Left lobe of liver (tissue), 2 donors: ENCODE measurements at regions not wholly inside any gene's neighbourhood (a gene's known extent, or its start where the extent isn't known, plus 50 kb on each side); places are given as distances from the start of the nearest gene placed in this dataset.
A peak's percentile ranks its signal among the peaks of the same experiment; 100 is the strongest.
"Not testable (repeated sequence)": the region's sequence is repeated elsewhere in the genome, so short reads cannot be mapped to it uniquely, and the experiment has no call there.

ENCODE experiments used
- ATAC-seq: fragments of 200-7000 bp; cut with Tn5 transposase; one replicate; pipeline ENCODE4 v1.9.1; 2020; ENCODE audit warnings: mild to moderate bottlenecking, moderate library complexity
- DNase-seq: peaks from one replicate; pipeline ENCODE4 v3.0.0-alpha.2; 2020; ENCODE audit warnings: low spot score
- donor health status: DM: no; HTN: no; CAD: no; lungs with moderate emphysema.
- donor health status: DM: no; HTN: yes; CAD: no.

DNA sequence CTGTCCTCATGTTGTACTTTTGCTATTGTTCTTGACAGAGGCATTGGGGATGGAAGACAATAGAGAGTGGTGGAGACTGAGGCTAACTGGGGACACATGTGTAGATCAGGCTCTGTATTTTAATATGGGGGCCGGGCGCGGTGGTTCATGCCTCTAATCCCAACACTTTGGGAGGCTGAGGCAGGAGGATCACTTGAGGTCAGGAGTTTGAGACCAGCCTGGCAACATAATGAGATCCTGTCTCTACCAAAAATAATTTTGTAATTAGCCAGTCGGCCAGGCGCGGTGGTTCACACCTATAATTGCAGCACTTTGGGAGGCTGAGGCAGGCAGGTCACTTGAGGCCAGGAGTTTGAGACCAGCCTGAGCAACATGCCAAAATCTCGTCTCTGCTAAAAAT is 72.5 kb upstream of the FOXK1 start:
- not testable (repeated sequence) for DNase-seq, ATAC-seq

DNA sequence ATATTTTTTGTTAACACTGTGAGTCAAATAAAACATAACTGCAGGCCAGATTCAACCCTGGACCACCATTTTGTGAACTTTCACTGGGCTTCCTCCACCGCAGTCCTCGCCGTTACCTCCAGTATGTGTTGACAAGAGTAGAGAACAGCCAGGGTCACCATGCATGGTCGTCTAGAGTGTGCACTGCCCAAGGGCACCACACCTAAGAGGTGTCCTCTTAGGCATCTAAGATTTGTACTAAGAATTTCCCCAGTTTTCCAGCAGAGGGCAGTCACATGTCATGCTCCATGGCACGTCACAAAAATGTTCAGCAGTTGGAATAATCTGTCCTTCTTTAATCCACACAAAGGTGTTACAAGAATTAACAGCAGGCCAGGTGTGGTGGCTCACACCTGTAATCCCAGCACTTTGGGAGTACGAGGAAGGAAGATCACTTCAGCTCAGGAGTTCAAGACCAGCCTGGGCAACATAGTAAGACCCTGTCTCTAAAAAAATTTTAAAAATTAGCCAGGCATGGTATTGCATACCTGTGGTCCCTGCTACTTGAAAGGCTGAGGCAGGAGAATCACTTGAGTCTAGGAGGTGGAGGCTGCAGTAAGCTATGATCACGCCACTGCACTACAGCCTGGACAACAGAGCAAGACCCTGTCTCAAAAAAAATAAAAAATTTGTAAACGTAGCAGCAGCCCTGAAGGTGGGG is 71.2 kb upstream of the FOXK1 start:
- peak; percentile 96 for ATAC-seq
- peak; percentile 55 for DNase-seq

DNA sequence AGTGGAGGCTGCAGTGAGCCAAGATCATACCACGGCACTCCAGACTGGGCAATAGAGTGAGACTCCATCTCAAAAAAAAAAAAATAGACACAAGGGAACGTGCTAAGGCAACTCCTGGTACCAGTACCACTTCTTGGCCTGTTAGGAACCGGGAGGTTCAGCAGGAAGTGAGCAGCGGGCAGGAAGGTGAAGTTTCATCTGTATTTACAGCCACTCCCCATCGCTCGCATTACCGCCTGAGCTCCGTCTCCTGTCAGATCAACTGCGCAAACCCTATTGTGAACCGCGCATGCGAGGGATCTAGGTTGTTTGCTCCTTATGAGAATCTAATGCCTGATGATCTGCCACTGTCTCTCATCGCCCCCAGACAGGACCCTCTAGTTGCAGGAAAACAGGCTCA is 69.9 kb upstream of the FOXK1 start:
- ATAC-seq: no peak
- no peak for DNase-seq

DNA sequence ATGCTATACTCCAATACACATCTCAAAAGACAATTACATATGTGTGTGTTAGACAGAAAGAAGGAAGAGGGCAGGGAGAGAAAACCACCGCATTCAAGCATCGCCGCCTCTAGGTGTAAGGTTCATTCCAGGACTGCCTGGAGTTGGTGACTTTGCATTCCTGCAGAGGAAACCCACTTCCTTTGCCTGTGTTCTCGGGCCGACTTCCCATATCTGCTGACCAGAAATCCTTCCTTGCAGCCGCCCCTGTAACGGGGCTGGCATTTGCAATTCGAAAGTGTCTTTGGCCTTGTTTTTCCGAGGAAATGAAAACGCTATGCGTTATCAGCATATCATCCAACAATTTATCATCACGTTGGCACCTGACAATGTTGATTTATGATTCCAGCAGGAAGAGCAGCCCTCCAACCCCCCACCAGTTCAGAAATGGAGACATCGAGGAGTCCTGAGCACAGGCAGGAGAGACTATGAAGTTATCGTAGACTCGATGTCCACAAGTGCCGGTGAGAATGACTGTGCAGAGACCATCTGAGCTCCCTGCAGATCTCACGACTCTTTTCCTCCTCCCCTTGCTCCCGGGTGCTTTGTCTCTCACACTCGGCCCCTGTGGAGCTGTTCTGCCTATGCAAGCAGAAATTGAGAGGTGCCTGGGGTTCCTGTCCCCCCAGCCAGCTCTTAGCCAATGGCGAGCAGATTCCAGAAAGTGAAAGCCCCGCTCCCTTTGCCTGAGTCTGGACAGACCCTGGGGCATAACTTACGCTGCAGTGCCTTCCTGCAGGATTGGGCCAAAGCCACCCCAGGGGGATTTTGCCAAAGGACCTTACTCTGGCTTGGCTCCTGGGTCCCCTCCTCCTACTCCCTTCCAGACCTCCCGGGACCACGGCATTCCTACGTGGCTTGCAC is 68.9 kb upstream of the FOXK1 start:
- DNase-seq (peak; percentile 46), ATAC-seq (peak; percentile 62)

DNA sequence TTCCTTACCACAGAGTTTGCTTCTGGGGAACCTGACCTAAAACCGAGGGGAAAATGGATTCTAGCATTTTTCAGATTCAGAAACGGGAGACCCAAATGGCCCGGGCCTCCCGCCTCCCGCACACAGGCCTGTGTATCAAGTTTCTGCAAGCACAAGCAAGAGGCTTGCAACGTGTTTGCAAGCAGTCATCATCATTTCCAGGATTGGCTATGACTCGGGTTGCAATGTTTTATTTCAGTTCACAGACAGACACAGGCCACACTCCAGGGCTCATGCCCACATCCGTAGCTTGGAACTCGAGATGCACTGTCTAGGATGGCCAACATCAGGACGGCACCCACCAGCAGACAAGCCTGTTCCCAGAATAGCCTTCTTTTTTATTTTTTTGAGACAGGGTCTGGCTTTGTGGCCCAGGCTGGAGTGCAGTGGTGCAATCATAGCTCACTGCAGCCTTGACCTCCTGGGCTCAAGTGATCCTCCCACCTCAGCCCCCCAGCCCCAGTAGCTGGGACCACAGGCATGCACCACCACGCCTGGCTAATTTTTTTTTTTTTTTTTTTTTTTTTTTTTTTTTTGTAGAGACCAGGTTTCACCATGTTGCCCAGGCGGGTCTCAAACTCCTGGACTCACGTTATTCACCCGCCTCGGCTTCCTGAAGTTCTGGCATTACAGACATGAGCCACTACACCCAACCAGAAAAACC is 68.1 kb upstream of the FOXK1 start:
- DNase-seq (no peak), ATAC-seq (no peak)

DNA sequence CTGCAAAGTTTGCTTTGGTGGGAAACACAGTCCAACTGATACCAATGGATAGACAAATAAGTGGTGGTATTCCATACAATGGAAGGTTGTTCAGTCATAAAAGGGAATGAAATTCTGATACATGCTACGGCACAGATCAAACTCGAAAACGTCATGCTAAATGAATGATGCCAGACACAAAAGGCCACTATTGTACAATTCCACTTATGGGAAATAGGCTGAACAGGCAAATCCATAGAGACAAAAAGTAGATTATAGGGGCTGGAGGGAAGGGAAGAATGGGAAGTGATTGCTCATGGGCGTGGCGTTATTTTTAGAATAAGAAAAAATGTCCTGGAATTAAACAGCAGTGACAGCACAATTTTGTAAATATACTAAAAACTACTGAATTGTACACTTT is 66.0 kb upstream of the FOXK1 start:
- DNase-seq (no peak), ATAC-seq (no peak)

DNA sequence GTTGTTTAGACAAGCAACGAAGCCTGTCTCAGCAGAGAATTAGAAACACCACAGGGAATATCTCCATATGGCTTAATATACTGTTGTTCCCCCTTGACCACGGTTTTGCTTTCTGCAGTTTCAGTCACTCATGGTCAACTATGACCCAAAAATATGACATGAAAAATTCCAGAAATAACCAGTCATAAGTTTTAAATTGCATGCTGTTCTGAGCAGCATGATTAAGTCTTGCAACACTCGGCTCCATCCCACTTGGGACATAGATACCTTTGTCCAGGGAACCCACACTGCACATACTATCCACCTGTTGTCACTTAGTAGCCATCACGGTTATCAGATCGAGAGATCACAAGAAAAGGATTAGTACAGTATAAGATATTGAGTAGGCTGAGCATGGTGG is 60.7 kb upstream of the FOXK1 start:
- no peak for ATAC-seq

DNA sequence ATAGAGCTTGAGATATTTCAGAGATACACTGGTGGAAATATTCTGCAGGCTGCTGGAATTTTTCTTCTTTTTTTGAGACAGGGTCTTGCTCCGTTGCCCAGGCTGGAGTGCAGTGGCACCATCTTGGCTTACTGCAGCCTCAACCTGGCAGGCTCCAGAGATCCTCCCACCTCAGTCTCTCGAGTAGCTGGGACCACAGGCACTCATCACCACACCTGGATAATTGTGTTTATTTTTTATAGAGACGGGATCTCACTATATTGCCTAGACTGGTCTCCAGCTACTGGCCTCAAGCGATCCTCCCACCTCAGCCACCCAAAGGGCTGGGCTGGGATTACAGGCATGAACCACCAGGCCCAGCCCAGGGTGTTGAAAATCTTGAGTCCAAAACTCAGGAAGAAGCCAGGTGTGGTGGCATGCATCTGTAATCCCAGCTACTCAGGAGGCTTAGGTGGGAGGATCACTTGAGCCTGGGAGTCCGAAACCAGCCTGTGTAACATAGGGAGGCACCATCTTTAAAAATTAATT is 55.7 kb upstream of the FOXK1 start:
- DNase-seq (no peak), ATAC-seq (no peak)

More for the DNA sequence above, 60.7 kb upstream of the FOXK1 start:
- DNase-seq: no peak

DNA sequence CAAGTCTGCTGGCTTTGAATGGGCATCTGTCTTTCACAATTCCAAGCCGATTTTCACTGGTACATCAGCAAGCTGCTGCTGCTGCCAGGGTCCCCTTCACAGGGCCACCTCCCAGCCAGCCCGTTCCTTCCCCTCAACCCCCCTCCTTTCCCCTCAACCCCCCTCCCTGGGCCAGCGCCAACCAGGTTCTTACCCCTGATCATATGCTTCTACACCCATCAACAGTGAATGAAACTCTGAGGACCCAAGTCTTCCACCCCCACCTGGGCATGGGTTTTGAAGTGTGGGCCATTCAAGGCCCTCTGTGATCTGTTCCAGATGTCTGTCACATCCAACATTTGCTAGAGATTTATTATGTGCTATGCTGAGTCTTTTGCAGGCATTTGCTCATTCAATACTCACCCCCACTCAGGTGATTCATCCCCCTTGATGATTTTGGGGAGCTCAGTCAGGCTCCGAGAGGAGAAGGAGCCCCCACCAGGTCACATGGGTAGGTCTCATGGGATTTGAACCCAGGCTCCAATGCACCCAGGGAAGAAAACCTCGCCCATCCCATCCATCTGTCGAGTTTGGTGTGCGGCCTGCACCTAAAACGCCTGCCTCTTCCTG is 52.7 kb upstream of the FOXK1 start:
- DNase-seq: no peak
- ATAC-seq: no peak

DNA sequence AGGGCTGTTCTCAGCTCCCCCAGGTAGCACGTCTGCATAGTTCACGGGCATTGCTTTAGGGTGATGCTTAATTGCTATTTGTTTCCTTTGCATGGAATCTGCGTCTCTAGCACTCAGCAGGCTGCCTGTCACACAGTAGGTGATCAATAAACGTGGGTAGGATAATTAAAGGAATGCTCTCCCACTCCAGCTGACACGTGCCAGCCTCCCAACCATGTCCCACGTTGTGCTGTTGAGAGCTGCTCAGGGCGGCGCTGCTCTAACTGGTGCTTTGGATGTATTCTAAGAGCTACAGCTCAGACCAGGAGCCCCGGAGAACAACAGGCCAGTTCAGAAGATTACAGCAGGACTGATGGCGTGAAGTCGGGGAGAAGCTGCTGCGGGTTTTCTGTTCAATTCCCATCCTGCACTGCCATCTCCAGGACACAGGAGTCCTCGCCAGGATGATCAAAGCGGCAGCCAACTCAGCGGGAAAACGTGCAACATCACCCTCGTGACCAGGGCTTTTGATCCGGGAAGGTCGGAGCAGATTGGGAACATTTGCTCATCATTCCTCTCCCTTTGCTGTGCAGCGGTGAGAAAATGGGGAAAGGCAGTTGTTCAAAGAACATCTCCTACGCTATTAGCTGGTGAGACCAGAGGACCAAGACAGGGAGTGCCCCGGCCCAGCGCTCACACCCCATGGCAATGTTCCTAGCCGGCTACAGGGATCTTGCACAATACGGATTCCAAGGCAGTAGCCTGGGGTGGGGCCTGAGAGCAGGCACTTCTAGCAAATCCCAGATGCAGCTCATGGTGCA is 50.5 kb upstream of the FOXK1 start:
- peak; percentile 91 for ATAC-seq
- peak; percentile 55 for DNase-seq
